Esophagus muscularis mucosa (tissue), 3 donors: ENCODE measurements at regions not wholly inside any gene's neighbourhood (a gene's known extent, or its start where the extent isn't known, plus 50 kb on each side); places are given as distances from the start of the nearest gene placed in this dataset.

Experiments used
- CTCF ChIP-seq, 3 experiments: fragments of 200-600 bp in 2 of 3; fragments of 450-650 bp in 1 of 3; sonication (generic) in 2 of 3; IDR thresholded peaks; one replicate each; pipeline ENCODE4 v1.5.1; 2017 to 2019; ENCODE audit warnings: antibody characterized with exemption in 3 of 3, mild to moderate bottlenecking in 2 of 3, moderate library complexity in 1 of 3
- POLR2AphosphoS5 ChIP-seq, 2 donors: sonication (generic); formaldehyde crosslinking; IDR thresholded peaks; one replicate each; pipeline ENCODE4 v1.6.1; 2017; ENCODE audit warnings: antibody characterized with exemption in 2 of 2

GRCh38 chr10:2051108-2051507 is 313.8 kb upstream of the ADARB2 start:
- TF ChIP-seq POLR2AphosphoS5 (IDR thresholded peaks at IDR 0.05) (no peak), CTCF (IDR thresholded peaks at IDR 0.05) (no peak)
